Testis (tissue), 2 donors: ENCODE measurements at regions not wholly inside any gene's neighbourhood (a gene's known extent, or its start where the extent isn't known, plus 50 kb on each side); places are given as distances from the start of the nearest gene placed in this dataset.

Source experiments
- DNase-seq: peaks from one replicate; pipeline ENCODE4 v3.0.0-alpha.2; 2019
- H3K27ac ChIP-seq, 2 donors: fragments of 200-600 bp; sonication (generic); one replicate each; pipeline ENCODE4 v1.5.1; 2019
- H3K27me3 ChIP-seq: fragments of 200-600 bp; sonication (generic); one replicate; pipeline ENCODE4 v1.5.1; 2019
- H3K36me3 ChIP-seq: fragments of 200-600 bp; sonication (generic); one replicate; pipeline ENCODE4 v1.5.1; 2017; ENCODE audit warnings: low read depth; ENCODE audit errors: missing control alignments
- H3K4me1 ChIP-seq: fragments of 200-600 bp; sonication (generic); one replicate; pipeline ENCODE4 v1.5.1; 2019
- H3K4me3 ChIP-seq, 2 donors: fragments of 200-600 bp; sonication (generic); one replicate each; pipeline ENCODE4 v1.5.1; 2017 to 2019
- H3K9me3 ChIP-seq: fragments of 200-600 bp; sonication (generic); one replicate; pipeline ENCODE4 v1.5.1; 2017
- POLR2A ChIP-seq: fragments of 450-650 bp; IDR thresholded peaks from one replicate; pipeline ENCODE4 v1.6.1; 2017; ENCODE audit warnings: antibody characterized with exemption, mild to moderate bottlenecking, moderate library complexity
- WGBS, 2 donors: methylation state at CpG; one replicate each; pipeline ENCODE4 v1.1.5; 2018; 5-methylcytosine and 5-hydroxymethylcytosine counted together
- intact Hi-C: fragments of 100-400 bp; cut with DNase I; formaldehyde crosslinking; loops from one replicate; pipeline ENCODE4 v1.15.1; 2023; ENCODE audit warnings: low total_unique reads
- TF ChIP-seq, protein P1 (sequence below), 3 experiments: fragments of 450-650 bp in 2 of 3; fragments of 200-600 bp in 1 of 3; sonication (generic) in 1 of 3; IDR thresholded peaks; one replicate each; pipeline ENCODE4 v1.5.1; 2016 to 2019; ENCODE audit warnings: antibody characterized with exemption in 3 of 3, mild to moderate bottlenecking in 2 of 3, moderate library complexity in 1 of 3

DNA sequence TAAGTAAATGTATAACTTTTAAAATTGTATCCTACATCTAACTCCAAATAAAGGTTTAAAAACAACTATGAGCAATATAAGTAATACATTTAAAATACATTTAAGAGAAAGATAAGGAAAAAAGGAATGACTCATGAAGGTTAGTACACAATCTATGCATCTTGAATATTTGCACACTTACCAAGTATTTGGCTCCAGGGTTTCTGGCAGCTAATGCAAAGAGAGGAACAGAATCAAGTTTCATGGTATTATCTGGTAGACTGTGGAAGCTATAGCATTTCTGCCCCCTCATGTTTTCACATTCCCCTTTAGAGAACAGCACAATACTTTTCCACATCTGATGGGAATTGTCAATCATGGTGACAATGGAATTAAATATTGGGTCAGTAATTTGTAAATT, 132.1 kb downstream of the COX7C start:
- no peak for DNase-seq
- H3K4me3 ChIP-seq, result no peak overlapping the region
- TF ChIP-seq, protein P1, sequence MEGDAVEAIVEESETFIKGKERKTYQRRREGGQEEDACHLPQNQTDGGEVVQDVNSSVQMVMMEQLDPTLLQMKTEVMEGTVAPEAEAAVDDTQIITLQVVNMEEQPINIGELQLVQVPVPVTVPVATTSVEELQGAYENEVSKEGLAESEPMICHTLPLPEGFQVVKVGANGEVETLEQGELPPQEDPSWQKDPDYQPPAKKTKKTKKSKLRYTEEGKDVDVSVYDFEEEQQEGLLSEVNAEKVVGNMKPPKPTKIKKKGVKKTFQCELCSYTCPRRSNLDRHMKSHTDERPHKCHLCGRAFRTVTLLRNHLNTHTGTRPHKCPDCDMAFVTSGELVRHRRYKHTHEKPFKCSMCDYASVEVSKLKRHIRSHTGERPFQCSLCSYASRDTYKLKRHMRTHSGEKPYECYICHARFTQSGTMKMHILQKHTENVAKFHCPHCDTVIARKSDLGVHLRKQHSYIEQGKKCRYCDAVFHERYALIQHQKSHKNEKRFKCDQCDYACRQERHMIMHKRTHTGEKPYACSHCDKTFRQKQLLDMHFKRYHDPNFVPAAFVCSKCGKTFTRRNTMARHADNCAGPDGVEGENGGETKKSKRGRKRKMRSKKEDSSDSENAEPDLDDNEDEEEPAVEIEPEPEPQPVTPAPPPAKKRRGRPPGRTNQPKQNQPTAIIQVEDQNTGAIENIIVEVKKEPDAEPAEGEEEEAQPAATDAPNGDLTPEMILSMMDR (IDR thresholded peaks at IDR 0.05), result no peak
- TF ChIP-seq POLR2A, result no peak
- H3K27ac ChIP-seq, result no peak overlapping the region
- H3K4me1 ChIP-seq, result no peaks in the 10 kb centered on the region
- no peaks in the 10 kb centered on the region for H3K9me3 ChIP-seq
- no peaks in the 10 kb centered on the region for H3K36me3 ChIP-seq
- H3K27me3 ChIP-seq, result no peaks in the 10 kb centered on the region
- intact Hi-C loops, result no loop called here

- Histone ChIP-seq H3K27ac (no peak overlapping the region), H3K9me3 (no peaks in the 10 kb centered on the region), H3K36me3 (no peaks in the 10 kb centered on the region), H3K4me1 (peaks cover 2% of the 10 kb centered on the region), H3K4me3 (no peak overlapping the region), H3K27me3 (no peaks in the 10 kb centered on the region)
- no peak for TF ChIP-seq POLR2A
- TF ChIP-seq, protein P1 (IDR thresholded peaks at IDR 0.05), result no peak
- WGBS, 2 donors, result 97 to 100% methylated on average over 1 of the region's 1 CpG
- intact Hi-C loops, result no loop called here
- DNase-seq, result no peak
These were observed 139.1 kb downstream of the COX7C start for GRCh38 chr5:86756839-86757238.

GRCh38 chr5:86757824-86758223, 140.1 kb downstream of the COX7C start:
- Histone ChIP-seq H3K9me3 (no peaks in the 10 kb centered on the region), H3K4me1 (peaks cover 2% of the 10 kb centered on the region), H3K4me3 (no peak overlapping the region), H3K27me3 (no peaks in the 10 kb centered on the region), H3K36me3 (no peaks in the 10 kb centered on the region), H3K27ac (no peak overlapping the region)
- intact Hi-C loops, result no loop called here
- DNase-seq, result no peak
- WGBS, 2 donors, result 51 to 52% methylated on average over 5 of the region's 5 CpGs
- TF ChIP-seq POLR2A, result no peak
- TF ChIP-seq, protein P1 (IDR thresholded peaks at IDR 0.05), result no peak

DNA sequence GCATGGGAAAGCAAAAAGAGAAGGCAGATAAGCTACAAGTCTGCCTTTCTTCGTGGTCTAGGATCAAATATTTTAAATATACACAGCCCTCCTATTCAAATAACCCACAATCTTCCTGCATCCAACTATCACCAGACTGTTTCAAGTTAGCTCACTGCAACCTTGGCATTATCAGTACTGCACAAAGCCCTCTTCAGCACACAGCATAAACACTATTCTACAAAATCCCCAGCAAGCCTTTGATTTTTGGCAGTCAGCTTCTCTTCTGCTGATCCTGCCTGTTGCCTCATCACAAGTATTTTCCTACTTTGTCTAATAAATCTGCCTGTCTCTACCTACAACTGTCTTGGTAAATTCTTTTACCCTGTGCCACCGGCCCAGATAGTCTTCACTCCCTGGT, 142.9 kb downstream of the COX7C start:
- intact Hi-C loops, result no loop called here
- H3K4me1 ChIP-seq, result peaks cover 2% of the 10 kb centered on the region
- DNase-seq, result peak; percentile 51
- H3K4me3 ChIP-seq, result no peak overlapping the region
- no peaks in the 10 kb centered on the region for H3K9me3 ChIP-seq
- no peaks in the 10 kb centered on the region for H3K36me3 ChIP-seq
- H3K27me3 ChIP-seq, result no peaks in the 10 kb centered on the region
- peak overlapping the region; percentile 15 to 21 for H3K27ac ChIP-seq
- TF ChIP-seq, protein P1 (IDR thresholded peaks at IDR 0.05), result no peak
- no peak for TF ChIP-seq POLR2A
- 39 to 60% methylated on average over 2 of the region's 2 CpGs for WGBS, 2 donors

GRCh38 chr5:86763929-86764328, 146.2 kb downstream of the COX7C start:
- H3K4me3 ChIP-seq, result no peak overlapping the region
- 84 to 88% methylated on average over 1 of the region's 1 CpG for WGBS, 2 donors
- intact Hi-C loops, result no loop called here
- H3K4me1 ChIP-seq, result peaks cover 2% of the 10 kb centered on the region
- no peaks in the 10 kb centered on the region for H3K36me3 ChIP-seq
- H3K9me3 ChIP-seq, result no peaks in the 10 kb centered on the region
- H3K27ac ChIP-seq, result no peak overlapping the region
- DNase-seq, result no peak
- no peaks in the 10 kb centered on the region for H3K27me3 ChIP-seq
- TF ChIP-seq, protein P1 (IDR thresholded peaks at IDR 0.05), result no peak
- TF ChIP-seq POLR2A, result no peak
